ENCODE measurements at regions not wholly inside any gene's neighbourhood (a gene's known extent, or its start where the extent isn't known, plus 50 kb on each side); places are given as distances from the start of the nearest gene placed in this dataset.
"Not testable (repeated sequence)": the region's sequence is repeated elsewhere in the genome, so short reads cannot be mapped to it uniquely, and the experiment has no call there.

GRCh38 chr12:68387338-68387737 lies 55.2 kb upstream of the MDM1 start:
- DNase-seq (ENCODE audit: low read depth): no peak

- no peak for DNase-seq (ENCODE audit: low read depth)
Measured at GRCh38 chr12:68389305-68389704, 57.1 kb upstream of the MDM1 start.

- DNase-seq (ENCODE audit: low read depth): no peak
Measured at GRCh38 chr12:68391937-68392336, 59.8 kb upstream of the MDM1 start.

- DNase-seq (ENCODE audit: low read depth): no peak
Measured at GRCh38 chr12:68392376-68392775, 60.2 kb upstream of the MDM1 start.

- no peak for DNase-seq (ENCODE audit: low read depth)
Measured at GRCh38 chr12:68393417-68393816, 61.3 kb upstream of the MDM1 start.

DNA sequence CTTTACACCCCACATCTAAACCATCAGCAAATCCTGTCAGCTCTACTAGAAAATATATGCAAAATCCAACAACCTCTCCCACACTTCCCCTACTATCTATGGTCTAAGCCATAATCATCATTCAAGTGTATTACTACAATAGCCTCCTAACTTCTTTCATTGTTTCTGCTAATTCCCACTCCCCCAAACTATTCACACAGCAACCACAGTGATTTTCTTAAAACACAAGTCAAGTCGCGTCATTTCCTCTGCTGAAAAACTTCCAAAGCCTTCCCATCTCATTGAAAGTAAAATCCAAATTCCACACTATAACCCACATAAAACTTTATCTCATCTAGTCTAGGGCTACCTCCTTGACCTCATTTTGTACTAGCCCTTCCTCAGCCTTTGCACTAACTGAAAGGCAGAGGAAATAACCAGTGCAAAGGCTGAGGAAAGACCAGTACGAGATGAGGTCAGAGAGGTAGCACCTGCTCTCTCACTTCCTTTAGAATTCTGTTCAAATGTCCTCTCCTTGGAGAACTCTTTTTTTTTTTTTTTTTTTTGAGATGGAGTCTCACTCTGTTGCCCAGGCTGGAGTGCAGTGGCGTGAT lies 65.5 kb upstream of the MDM1 start:
- DNase-seq (ENCODE audit: low read depth): no peak

DNA sequence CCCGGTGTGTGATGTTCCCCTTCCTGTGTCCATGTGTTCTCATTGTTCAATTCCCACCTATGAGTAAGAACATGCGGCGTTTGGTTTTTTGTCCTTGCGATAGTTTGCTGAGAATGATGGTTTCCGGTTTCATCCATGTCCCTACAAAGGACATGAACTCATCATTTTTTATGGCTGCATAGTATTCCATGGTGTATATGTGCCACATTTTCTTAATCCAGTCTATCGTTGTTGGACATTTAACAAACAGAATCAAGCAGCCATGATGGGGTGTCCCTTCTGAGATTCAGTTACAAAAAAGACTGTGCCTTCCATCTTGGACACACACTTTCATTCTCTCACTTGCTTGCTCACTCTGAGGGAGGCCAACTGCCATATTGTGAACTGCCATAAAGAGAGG lies 66.5 kb upstream of the MDM1 start:
- not testable (repeated sequence) for DNase-seq (ENCODE audit: low read depth)

GRCh38 chr12:68400226-68400829 lies 68.2 kb upstream of the MDM1 start:
- DNase-seq (ENCODE audit: low read depth): no peak

DNA sequence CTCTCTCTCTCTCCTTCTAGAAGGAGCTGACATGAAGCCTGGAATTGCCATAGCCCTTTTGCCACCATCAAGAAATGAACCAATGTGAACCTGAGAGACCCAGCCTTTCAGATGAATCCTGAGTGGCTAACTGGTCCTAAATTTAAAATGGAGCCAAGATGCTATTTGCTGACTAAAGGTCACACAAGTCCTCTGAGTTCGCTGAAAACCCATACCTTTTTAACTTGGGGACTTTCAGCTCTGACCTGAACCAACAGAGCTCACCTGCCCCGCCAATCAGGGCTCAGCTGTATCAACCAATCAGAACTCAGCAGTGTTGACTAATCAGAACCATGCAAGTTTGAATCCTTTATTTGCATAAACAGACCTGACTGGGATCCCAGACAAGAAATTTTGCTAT lies 70.3 kb upstream of the MDM1 start:
- no peak for DNase-seq (ENCODE audit: low read depth)

GRCh38 chr12:68403296-68403695 lies 71.1 kb upstream of the MDM1 start:
- no peak for DNase-seq (ENCODE audit: low read depth)

DNA sequence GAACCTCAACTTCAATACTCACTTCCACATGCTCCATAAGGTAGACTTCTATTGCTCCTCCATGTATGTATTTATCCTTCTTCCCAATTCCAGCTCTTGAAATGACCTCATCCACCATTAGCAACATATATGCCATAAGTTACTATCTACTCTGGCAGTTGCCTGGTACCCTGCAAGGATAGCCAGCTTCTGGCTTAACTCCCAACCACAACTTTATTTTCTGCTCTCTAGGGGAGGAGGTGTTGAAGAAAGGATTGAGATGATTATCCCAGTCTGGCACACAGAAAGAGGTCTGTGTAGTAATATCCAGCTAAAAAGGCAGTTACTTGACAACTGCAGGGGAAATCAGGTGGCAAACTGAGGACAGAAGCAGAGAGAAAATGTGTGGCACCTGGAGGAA lies 71.5 kb upstream of the MDM1 start:
- DNase-seq (ENCODE audit: low read depth): no peak

DNA sequence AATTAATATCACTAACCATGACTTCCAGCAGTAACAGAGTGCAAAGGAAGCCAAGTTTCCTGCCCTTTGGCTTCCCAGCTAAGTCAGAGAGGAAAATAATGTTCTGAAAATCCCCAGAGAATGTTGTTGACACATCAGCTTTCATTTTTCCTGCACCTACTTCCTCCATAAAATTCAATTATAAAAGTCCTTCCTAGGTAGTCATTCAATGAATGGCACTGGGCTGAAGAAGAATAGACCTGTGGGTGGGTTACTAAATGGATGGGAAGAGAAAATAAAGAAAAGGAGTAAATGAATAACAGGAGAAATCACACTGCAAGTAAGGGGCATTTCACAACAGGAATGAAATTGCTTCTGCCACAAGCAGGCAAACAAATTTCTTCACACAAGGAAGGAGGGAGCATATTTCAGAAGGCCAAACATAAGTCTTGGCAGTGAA lies 73.2 kb upstream of the MDM1 start:
- peak; percentile 58 for DNase-seq (ENCODE audit: low read depth)

- DNase-seq (ENCODE audit: low read depth): peak; percentile 90
Measured at GRCh38 chr12:68406134-68406576, 74.0 kb upstream of the MDM1 start.

- DNase-seq (ENCODE audit: low read depth): no peak
Measured at GRCh38 chr12:68406911-68407310, 74.7 kb upstream of the MDM1 start.

GRCh38 chr12:68410018-68410660 lies 78.0 kb upstream of the MDM1 start:
- peak; percentile 52 for DNase-seq (ENCODE audit: low read depth)

DNA sequence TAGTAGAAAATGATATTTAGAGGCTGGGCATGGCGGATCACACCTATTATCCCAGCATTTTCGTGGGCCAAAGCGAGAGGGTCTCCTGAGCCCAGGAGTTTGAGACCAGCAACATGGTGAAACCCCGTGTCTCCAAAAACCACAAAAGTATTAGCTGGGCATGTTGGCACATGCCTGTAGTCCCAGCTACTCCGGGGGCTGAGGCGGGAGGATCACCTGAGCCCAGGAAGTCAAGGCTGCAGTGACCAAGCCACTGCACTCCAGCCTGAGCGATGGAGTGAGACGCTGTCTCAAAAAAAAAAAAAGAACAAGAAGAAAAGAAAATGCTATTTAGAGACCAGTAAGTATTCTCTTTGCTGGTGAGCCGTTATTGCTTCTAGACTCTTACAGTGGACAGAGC lies 79.2 kb upstream of the MDM1 start:
- no peak for DNase-seq (ENCODE audit: low read depth)

GRCh38 chr12:68414988-68415387 lies 82.8 kb upstream of the MDM1 start:
- no peak for DNase-seq (ENCODE audit: low read depth)

GRCh38 chr12:68416350-68416749 lies 84.2 kb upstream of the MDM1 start:
- no peak for DNase-seq (ENCODE audit: low read depth)

- DNase-seq (ENCODE audit: low read depth): no peak
Measured at GRCh38 chr12:68416826-68417225, 84.7 kb upstream of the MDM1 start.

GRCh38 chr12:68418137-68418460 lies 85.9 kb upstream of the MDM1 start:
- DNase-seq (ENCODE audit: low read depth): no peak

GRCh38 chr12:68420225-68421010 lies 88.3 kb upstream of the MDM1 start:
- peak; percentile 35 for DNase-seq (ENCODE audit: low read depth)

DNA sequence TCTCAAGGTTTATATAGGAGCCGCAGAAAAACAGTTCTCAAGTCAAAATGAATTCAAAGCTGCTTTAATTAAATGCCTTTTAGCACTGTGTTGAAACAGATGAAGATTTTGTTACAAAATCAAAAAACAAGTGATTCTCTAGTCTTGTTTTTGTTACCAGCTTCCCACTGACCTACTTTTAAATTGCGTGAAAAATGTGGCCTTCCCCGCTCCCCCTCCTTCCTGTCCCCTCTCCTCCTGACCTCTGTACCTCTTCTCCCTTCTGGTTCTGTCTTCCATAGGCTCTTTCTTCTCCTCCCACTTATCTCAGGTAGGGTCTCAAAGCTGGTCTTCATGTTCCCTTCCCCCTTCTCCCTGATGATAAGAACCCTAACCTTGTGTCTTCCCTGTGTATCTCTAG lies 90.0 kb upstream of the MDM1 start:
- DNase-seq (ENCODE audit: low read depth): no peak

DNA sequence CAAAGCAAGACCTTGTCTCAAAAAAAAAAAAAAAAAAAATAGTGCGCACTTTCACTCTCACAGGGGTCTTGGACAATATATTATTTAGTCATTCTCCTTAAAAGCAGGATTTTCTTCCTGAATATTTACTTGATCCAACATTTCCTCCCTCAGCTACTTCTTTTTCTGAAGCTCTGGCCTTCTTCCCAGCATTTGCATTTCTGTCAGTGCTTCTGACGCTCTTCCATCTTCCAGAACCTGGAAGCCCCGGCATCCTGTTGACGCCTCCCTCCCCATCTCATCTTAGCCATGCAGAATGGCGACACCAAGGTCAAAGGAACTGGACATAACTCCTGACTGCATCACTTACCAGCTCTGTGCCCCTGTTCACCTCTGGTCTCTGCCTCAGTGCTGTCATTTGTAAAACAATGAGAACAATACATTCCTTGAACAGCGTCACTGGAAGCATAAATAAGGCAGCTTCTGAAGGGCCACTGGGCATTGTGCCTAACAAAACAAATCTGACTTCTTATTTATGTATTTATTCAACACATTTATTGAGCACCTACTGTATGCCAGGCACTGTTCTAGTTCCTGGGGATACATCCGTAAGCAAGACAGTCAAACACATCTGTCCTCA lies 90.9 kb upstream of the MDM1 start:
- no peak for DNase-seq (ENCODE audit: low read depth)
